ENCODE measurements at regions not wholly inside any gene's neighbourhood (a gene's known extent, or its start where the extent isn't known, plus 50 kb on each side); places are given as distances from the start of the nearest gene placed in this dataset.

GRCh38 chr9:135376511-135377265 is 102.9 kb upstream of the PPP1R26 start:
- DNase-seq: no peak
- Histone ChIP-seq H3K36me3 (no peaks in the 10 kb centered on the region), H3K27me3 (no peaks in the 10 kb centered on the region), H3K4me3 (no peak overlapping the region), H3K4me1 (no peaks in the 10 kb centered on the region), H3K9me3 (no peaks in the 10 kb centered on the region), H3K27ac (no peak overlapping the region)
- no peak for TF ChIP-seq POLR2A (IDR thresholded peaks at IDR 0.05)
- no peak for TF ChIP-seq CTCF (IDR thresholded peaks at IDR 0.05)

GRCh38 chr9:135377431-135377830 is 102.2 kb upstream of the PPP1R26 start:
- no peak for DNase-seq
- Histone ChIP-seq H3K9me3 (no peaks in the 10 kb centered on the region), H3K4me3 (no peak overlapping the region), H3K4me1 (no peaks in the 10 kb centered on the region), H3K27ac (no peak overlapping the region), H3K27me3 (no peaks in the 10 kb centered on the region), H3K36me3 (no peaks in the 10 kb centered on the region)
- no peak for TF ChIP-seq CTCF (IDR thresholded peaks at IDR 0.05)

GRCh38 chr9:135378751-135379150 is 100.8 kb upstream of the PPP1R26 start:
- H3K27ac ChIP-seq: no peak overlapping the region

GRCh38 chr9:135379540-135380267 is 99.9 kb upstream of the PPP1R26 start:
- Histone ChIP-seq H3K4me3 (no peak overlapping the region), H3K27me3 (no peaks in the 10 kb centered on the region), H3K9me3 (no peaks in the 10 kb centered on the region), H3K4me1 (no peaks in the 10 kb centered on the region), H3K27ac (no peak overlapping the region), H3K36me3 (no peaks in the 10 kb centered on the region)
- TF ChIP-seq POLR2A (IDR thresholded peaks at IDR 0.05): no peak
- no peak for TF ChIP-seq CTCF (IDR thresholded peaks at IDR 0.05)
- DNase-seq: no peak

More at GRCh38 chr9:135378751-135379150, 100.8 kb upstream of the PPP1R26 start:
- Histone ChIP-seq H3K4me3 (no peak overlapping the region), H3K9me3 (no peaks in the 10 kb centered on the region), H3K4me1 (no peaks in the 10 kb centered on the region), H3K27me3 (no peaks in the 10 kb centered on the region), H3K36me3 (no peaks in the 10 kb centered on the region)
- TF ChIP-seq POLR2A (IDR thresholded peaks at IDR 0.05) (no peak), CTCF (IDR thresholded peaks at IDR 0.05) (no peak)
- no peak for DNase-seq

GRCh38 chr9:135380311-135380960 is 99.1 kb upstream of the PPP1R26 start:
- H3K9me3 ChIP-seq: no peaks in the 10 kb centered on the region
- H3K36me3 ChIP-seq: no peaks in the 10 kb centered on the region
- H3K4me1 ChIP-seq: no peaks in the 10 kb centered on the region
- no peak overlapping the region for H3K4me3 ChIP-seq
- TF ChIP-seq POLR2A (IDR thresholded peaks at IDR 0.05) (no peak), CTCF (IDR thresholded peaks at IDR 0.05) (no peak)
- no peak for DNase-seq
- no peaks in the 10 kb centered on the region for H3K27me3 ChIP-seq
- no peak overlapping the region for H3K27ac ChIP-seq
